Peyer's patch (tissue), 4 donors: ENCODE measurements at regions not wholly inside any gene's neighbourhood (a gene's known extent, or its start where the extent isn't known, plus 50 kb on each side); places are given as distances from the start of the nearest gene placed in this dataset.

Experiments
- CTCF ChIP-seq, 6 experiments: fragments of 450-650 bp in 4 of 6; fragments of 200-600 bp in 2 of 6; sonication (generic) in 1 of 6; IDR thresholded peaks; one replicate each; pipeline ENCODE4 v1.5.1; 2017 to 2019; ENCODE audit warnings: antibody characterized with exemption in 6 of 6, mild to moderate bottlenecking in 3 of 6, moderate library complexity in 1 of 6
- POLR2A ChIP-seq, 2 donors: fragments of 450-650 bp; IDR thresholded peaks; one replicate each; pipeline ENCODE4 v1.5.1; 2017; ENCODE audit warnings: antibody characterized with exemption in 2 of 2, mild to moderate bottlenecking in 2 of 2, moderate library complexity in 2 of 2

- TF ChIP-seq CTCF (IDR thresholded peaks at IDR 0.05) (no peak), POLR2A (IDR thresholded peaks at IDR 0.05) (no peak)
Measured at GRCh38 chr19:46924874-46925547, 64.2 kb downstream of the ARHGAP35 start.
